H9 (cell line): ENCODE measurements at regions not wholly inside any gene's neighbourhood (a gene's known extent, or its start where the extent isn't known, plus 50 kb on each side); places are given as distances from the start of the nearest gene placed in this dataset.

Experiments used
- DNase-seq: peaks from one replicate; pipeline ENCODE4 v3.0.0-alpha.2; 2017
- H2AFZ ChIP-seq: one replicate; pipeline ENCODE4 v1.6.1; 2013; ENCODE audit warnings: mild to moderate bottlenecking, low read length, control low read depth, moderate library complexity
- H2AK5ac ChIP-seq: 2 replicates; pipeline ENCODE4 v1.6.1; 2013; ENCODE audit warnings: low read length, control low read depth, mixed read lengths; ENCODE audit not compliant: insufficient read length
- H2BK120ac ChIP-seq: one replicate; pipeline ENCODE4 v1.6.1; 2013; ENCODE audit warnings: low read depth, mild to moderate bottlenecking, low read length, control low read depth, inconsistent platforms; ENCODE audit not compliant: poor library complexity, severe bottlenecking
- H2BK12ac ChIP-seq: 2 replicates; pipeline ENCODE4 v1.6.1; 2013; ENCODE audit warnings: low read length, control low read depth, mixed read lengths, low read depth; ENCODE audit not compliant: insufficient read length
- H2BK15ac ChIP-seq: 2 replicates; pipeline ENCODE4 v1.6.1; 2013; ENCODE audit warnings: low read depth, low read length, control low read depth
- H2BK20ac ChIP-seq: one replicate; pipeline ENCODE4 v1.6.1; 2013; ENCODE audit warnings: low read depth, mild to moderate bottlenecking, low read length, control low read depth, inconsistent platforms; ENCODE audit not compliant: poor library complexity, severe bottlenecking
- H2BK5ac ChIP-seq: 2 replicates; pipeline ENCODE4 v1.6.1; 2013; ENCODE audit warnings: low read length, control low read depth, mixed read lengths; ENCODE audit not compliant: insufficient read length
- H3K14ac ChIP-seq: 2 replicates; pipeline ENCODE4 v1.6.1; 2013; ENCODE audit warnings: low read length, control low read depth; ENCODE audit not compliant: insufficient read depth
- H3K18ac ChIP-seq: 2 replicates; pipeline ENCODE4 v1.6.1; 2013; ENCODE audit warnings: low read depth, mild to moderate bottlenecking, mixed read lengths, low read length, control low read depth; ENCODE audit not compliant: insufficient read length
- H3K23ac ChIP-seq: 2 replicates; pipeline ENCODE4 v1.6.1; 2013; ENCODE audit warnings: low read length, control low read depth, mixed read lengths, low read depth; ENCODE audit not compliant: insufficient read length
- H3K23me2 ChIP-seq: 2 replicates; pipeline ENCODE4 v1.6.1; 2013; ENCODE audit warnings: low read depth, mild to moderate bottlenecking, mixed read lengths, low read length, control low read depth; ENCODE audit not compliant: insufficient read length, poor library complexity, severe bottlenecking
- H3K27ac ChIP-seq: 2 replicates; pipeline ENCODE4 v1.5.1; 2013; ENCODE audit warnings: low read length, control low read depth, mixed read lengths, low read depth; ENCODE audit not compliant: insufficient read length
- H3K27me3 ChIP-seq: 2 replicates; pipeline ENCODE4 v1.6.1; 2013; ENCODE audit warnings: low read length, control low read depth, inconsistent platforms; ENCODE audit not compliant: insufficient read depth
- H3K4ac ChIP-seq: 2 replicates; pipeline ENCODE4 v1.6.1; 2013; ENCODE audit warnings: low read depth, mild to moderate bottlenecking, control low read depth, inconsistent platforms, low read length, moderate library complexity
- H3K4me1 ChIP-seq: 2 replicates; pipeline ENCODE4 v1.6.1; 2013; ENCODE audit warnings: low read length, control low read depth, inconsistent platforms; ENCODE audit not compliant: insufficient read depth
- H3K4me2 ChIP-seq: 2 replicates; pipeline ENCODE4 v1.6.1; 2013; ENCODE audit warnings: low read length, control low read depth, mixed read lengths; ENCODE audit not compliant: insufficient read length, insufficient read depth
- H3K56ac ChIP-seq: 2 replicates; pipeline ENCODE4 v1.6.1; 2013; ENCODE audit warnings: low read depth, mild to moderate bottlenecking, mixed read lengths, low read length, control low read depth; ENCODE audit not compliant: insufficient read length
- H3K79me1 ChIP-seq: 2 replicates; pipeline ENCODE4 v1.6.1; 2013; ENCODE audit warnings: low read depth, mild to moderate bottlenecking, moderate library complexity, low read length, control low read depth, inconsistent platforms; ENCODE audit not compliant: insufficient read depth, poor library complexity, severe bottlenecking
- H3K79me2 ChIP-seq: 2 replicates; pipeline ENCODE4 v1.6.1; 2013; ENCODE audit warnings: low read length, control low read depth, inconsistent platforms; ENCODE audit not compliant: insufficient read depth
- H3K9ac ChIP-seq: 2 replicates; pipeline ENCODE4 v1.6.1; 2013; ENCODE audit warnings: low read length, control low read depth, mixed read lengths; ENCODE audit not compliant: insufficient read length; ENCODE audit errors: extremely low read depth
- H3K9me3 ChIP-seq: one replicate; pipeline ENCODE4 v1.6.1; 2013; ENCODE audit warnings: low read depth, low read length, inconsistent platforms; ENCODE audit not compliant: control insufficient read depth
- H3T11ph ChIP-seq: one replicate; pipeline ENCODE4 v1.6.1; 2013; ENCODE audit warnings: mild to moderate bottlenecking, low read length, control low read depth, inconsistent platforms
- H4K20me1 ChIP-seq: one replicate; pipeline ENCODE4 v1.6.1; 2013; ENCODE audit not compliant: control insufficient read depth, insufficient read length, insufficient read depth
- H4K5ac ChIP-seq: 2 replicates; pipeline ENCODE4 v1.6.1; 2013; ENCODE audit warnings: low read depth, mild to moderate bottlenecking, mixed read lengths, low read length, control low read depth; ENCODE audit not compliant: insufficient read length
- H4K8ac ChIP-seq: replicated peaks from 2 replicates; pipeline ENCODE4 v1.6.1; 2013; ENCODE audit warnings: low read length, control low read depth, mixed read lengths, low read depth; ENCODE audit not compliant: insufficient read length
- H4K91ac ChIP-seq: 2 replicates; pipeline ENCODE4 v1.6.1; 2013; ENCODE audit warnings: low read depth, mild to moderate bottlenecking, moderate library complexity, mixed read lengths, low read length, control low read depth; ENCODE audit not compliant: insufficient read length
- H3K27ac Mint-ChIP-seq, 3 experiments: 2 replicates in 2 of 3; 3 replicates in 1 of 3; pipeline ENCODE4 v1.8.0; 2020 to 2021; ENCODE audit warnings: mixed read lengths in 3 of 3, mild to moderate bottlenecking in 1 of 3, moderate library complexity in 1 of 3
- H3K27me3 Mint-ChIP-seq: 2 replicates; pipeline ENCODE4 v1.8.0; 2021; ENCODE audit warnings: low read depth, mild to moderate bottlenecking, moderate library complexity, mixed read lengths
- H3K36me3 Mint-ChIP-seq, 3 experiments: 2 replicates in 2 of 3; 3 replicates in 1 of 3; pipeline ENCODE4 v1.8.0; 2020 to 2021; ENCODE audit warnings: low read depth in 3 of 3, mixed read lengths in 3 of 3; ENCODE audit not compliant: insufficient read depth in 1 of 3
- H3K4me1 Mint-ChIP-seq, 2 experiments: 2 replicates each; pipeline ENCODE4 v1.8.0; 2020; ENCODE audit warnings: mixed read lengths in 2 of 2
- H3K4me3 Mint-ChIP-seq, 2 experiments: 2 replicates in 1 of 2; 3 replicates in 1 of 2; pipeline ENCODE4 v1.8.0; 2020 to 2021; ENCODE audit warnings: mild to moderate bottlenecking in 2 of 2, mixed read lengths in 2 of 2, moderate library complexity in 1 of 2
- H3K9me3 Mint-ChIP-seq, 2 experiments: 2 replicates in 1 of 2; 3 replicates in 1 of 2; pipeline ENCODE4 v1.8.0; 2020; ENCODE audit warnings: mild to moderate bottlenecking in 2 of 2, mixed read lengths in 2 of 2, moderate library complexity in 1 of 2
- TF ChIP-seq, protein P1 (sequence below): fragments of 200-600 bp; sonication (generic); conservative IDR thresholded peaks from 3 replicates; pipeline ENCODE4 v1.8.0; 2021; ENCODE audit warnings: antibody characterized with exemption, mild to moderate bottlenecking

GRCh38 chr13:90738881-90739280 is 608.6 kb upstream of the MIR17HG start:
- H3K79me1 ChIP-seq, result no peaks in the 10 kb centered on the region
- H3K27ac ChIP-seq, result no peak overlapping the region
- no peak overlapping the region for H3K4me2 ChIP-seq
- no peaks in the 10 kb centered on the region for H3K9me3 ChIP-seq
- no peak overlapping the region for H2BK12ac ChIP-seq
- H2AFZ ChIP-seq, result no peak overlapping the region
- no peaks in the 10 kb centered on the region for H3K27me3 ChIP-seq
- Mint-ChIP-seq H3K9me3 (peaks cover 18 to 26% of the 10 kb centered on the region in 2 experiments; a peak in 4 of 5 replicates), H3K27ac (no peak overlapping the region), H3K36me3 (peaks cover 0 to 6% (median 4%) of the 10 kb centered on the region in 3 experiments; a peak in 3 of 7 replicates), H3K4me3 (no peak overlapping the region), H3K4me1 (no peaks in the 10 kb centered on the region), H3K27me3 (no peaks in the 10 kb centered on the region)
- H2BK20ac ChIP-seq, result no peak overlapping the region
- no peak overlapping the region for H3K9ac ChIP-seq
- no peaks in the 10 kb centered on the region for H4K20me1 ChIP-seq
- H3K4me1 ChIP-seq, result no peaks in the 10 kb centered on the region
- no peak overlapping the region for H3K18ac ChIP-seq
- H2BK5ac ChIP-seq, result no peak overlapping the region
- H2AK5ac ChIP-seq, result no peak overlapping the region
- no peak overlapping the region for H3K56ac ChIP-seq
- H4K8ac ChIP-seq, result no peak overlapping the region
- TF ChIP-seq, protein P1, sequence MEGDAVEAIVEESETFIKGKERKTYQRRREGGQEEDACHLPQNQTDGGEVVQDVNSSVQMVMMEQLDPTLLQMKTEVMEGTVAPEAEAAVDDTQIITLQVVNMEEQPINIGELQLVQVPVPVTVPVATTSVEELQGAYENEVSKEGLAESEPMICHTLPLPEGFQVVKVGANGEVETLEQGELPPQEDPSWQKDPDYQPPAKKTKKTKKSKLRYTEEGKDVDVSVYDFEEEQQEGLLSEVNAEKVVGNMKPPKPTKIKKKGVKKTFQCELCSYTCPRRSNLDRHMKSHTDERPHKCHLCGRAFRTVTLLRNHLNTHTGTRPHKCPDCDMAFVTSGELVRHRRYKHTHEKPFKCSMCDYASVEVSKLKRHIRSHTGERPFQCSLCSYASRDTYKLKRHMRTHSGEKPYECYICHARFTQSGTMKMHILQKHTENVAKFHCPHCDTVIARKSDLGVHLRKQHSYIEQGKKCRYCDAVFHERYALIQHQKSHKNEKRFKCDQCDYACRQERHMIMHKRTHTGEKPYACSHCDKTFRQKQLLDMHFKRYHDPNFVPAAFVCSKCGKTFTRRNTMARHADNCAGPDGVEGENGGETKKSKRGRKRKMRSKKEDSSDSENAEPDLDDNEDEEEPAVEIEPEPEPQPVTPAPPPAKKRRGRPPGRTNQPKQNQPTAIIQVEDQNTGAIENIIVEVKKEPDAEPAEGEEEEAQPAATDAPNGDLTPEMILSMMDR, result no peak
- H4K91ac ChIP-seq, result no peak overlapping the region
- H2BK15ac ChIP-seq, result no peak overlapping the region
- no peak overlapping the region for H3K4ac ChIP-seq
- H2BK120ac ChIP-seq, result no peak overlapping the region
- H3T11ph ChIP-seq, result no peak overlapping the region
- no peak overlapping the region for H4K5ac ChIP-seq
- H3K14ac ChIP-seq, result no peak overlapping the region
- no peak for DNase-seq
- H3K23ac ChIP-seq, result no peak overlapping the region
- H3K23me2 ChIP-seq, result no peaks in the 10 kb centered on the region
- no peaks in the 10 kb centered on the region for H3K79me2 ChIP-seq
